ENCODE measurements at regions not wholly inside any gene's neighbourhood (a gene's known extent, or its start where the extent isn't known, plus 50 kb on each side); places are given as distances from the start of the nearest gene placed in this dataset.

DNA sequence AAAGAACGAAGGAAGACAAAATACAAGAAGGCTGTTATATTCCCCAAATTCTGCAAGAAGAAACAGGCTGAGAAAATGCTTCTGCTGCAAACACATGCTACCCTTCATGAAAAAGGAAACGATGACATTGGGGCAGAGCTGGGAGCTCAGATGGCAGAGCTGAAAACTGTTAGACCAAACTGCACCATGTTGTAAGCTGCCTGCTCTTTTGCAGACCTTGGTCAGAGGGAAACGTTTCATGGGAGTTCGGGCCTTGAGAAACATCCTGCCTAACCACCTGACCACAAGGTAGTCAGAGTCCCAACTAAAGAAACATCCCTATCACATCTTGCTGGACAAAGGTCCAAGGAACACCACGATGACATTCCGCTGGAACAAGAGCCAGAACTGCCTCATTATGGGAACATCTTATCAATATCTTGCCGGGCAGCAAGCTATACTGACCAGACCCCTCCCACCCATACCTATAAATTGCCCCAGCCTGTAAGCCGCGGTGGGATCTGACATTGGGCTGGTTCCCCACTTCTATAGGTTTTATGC is 110.7 kb upstream of the CTSC start:
- TF ChIP-seq, protein P1, sequence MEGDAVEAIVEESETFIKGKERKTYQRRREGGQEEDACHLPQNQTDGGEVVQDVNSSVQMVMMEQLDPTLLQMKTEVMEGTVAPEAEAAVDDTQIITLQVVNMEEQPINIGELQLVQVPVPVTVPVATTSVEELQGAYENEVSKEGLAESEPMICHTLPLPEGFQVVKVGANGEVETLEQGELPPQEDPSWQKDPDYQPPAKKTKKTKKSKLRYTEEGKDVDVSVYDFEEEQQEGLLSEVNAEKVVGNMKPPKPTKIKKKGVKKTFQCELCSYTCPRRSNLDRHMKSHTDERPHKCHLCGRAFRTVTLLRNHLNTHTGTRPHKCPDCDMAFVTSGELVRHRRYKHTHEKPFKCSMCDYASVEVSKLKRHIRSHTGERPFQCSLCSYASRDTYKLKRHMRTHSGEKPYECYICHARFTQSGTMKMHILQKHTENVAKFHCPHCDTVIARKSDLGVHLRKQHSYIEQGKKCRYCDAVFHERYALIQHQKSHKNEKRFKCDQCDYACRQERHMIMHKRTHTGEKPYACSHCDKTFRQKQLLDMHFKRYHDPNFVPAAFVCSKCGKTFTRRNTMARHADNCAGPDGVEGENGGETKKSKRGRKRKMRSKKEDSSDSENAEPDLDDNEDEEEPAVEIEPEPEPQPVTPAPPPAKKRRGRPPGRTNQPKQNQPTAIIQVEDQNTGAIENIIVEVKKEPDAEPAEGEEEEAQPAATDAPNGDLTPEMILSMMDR (IDR thresholded peaks at IDR 0.05) = no peak
- Mint-ChIP-seq H3K27me3 (ENCODE audit: unreplicated experiment) (peaks cover 29% of the 10 kb centered on the region), H3K4me3 (ENCODE audit: unreplicated experiment) (no peak overlapping the region), H3K9me3 (ENCODE audit: unreplicated experiment) (no peaks in the 10 kb centered on the region), H3K4me1 (ENCODE audit: unreplicated experiment) (no peaks in the 10 kb centered on the region), H3K27ac (ENCODE audit: unreplicated experiment) (no peak overlapping the region), H3K36me3 (ENCODE audit: unreplicated experiment) (no peaks in the 10 kb centered on the region)
- DNase-seq (ENCODE audit: extremely low spot score, unreplicated experiment) = no peak

DNA sequence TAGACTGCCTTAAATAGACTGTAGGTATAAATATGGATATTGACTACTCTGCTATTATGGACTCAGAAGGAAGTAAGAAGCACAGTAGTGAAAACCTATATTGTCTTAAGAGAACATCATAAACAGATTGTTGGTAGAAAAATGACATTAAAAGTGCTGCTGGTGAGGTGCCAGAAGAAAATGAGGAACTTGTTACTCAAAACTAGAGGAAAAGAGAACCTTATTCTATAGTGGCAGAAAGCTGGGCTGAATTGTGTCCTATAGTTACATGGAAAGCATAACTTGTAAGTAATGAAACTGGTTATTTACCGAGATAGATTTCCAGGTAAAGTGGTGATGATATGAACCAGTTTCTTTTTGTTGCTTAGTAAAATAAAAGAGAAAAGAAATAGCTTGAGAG is 109.7 kb upstream of the CTSC start:
- Mint-ChIP-seq H3K4me3 (ENCODE audit: unreplicated experiment) (no peak overlapping the region), H3K4me1 (ENCODE audit: unreplicated experiment) (no peaks in the 10 kb centered on the region), H3K36me3 (ENCODE audit: unreplicated experiment) (no peaks in the 10 kb centered on the region), H3K9me3 (ENCODE audit: unreplicated experiment) (no peaks in the 10 kb centered on the region), H3K27ac (ENCODE audit: unreplicated experiment) (no peak overlapping the region), H3K27me3 (ENCODE audit: unreplicated experiment) (peaks cover 29% of the 10 kb centered on the region)
- no peak for DNase-seq (ENCODE audit: extremely low spot score, unreplicated experiment)
- TF ChIP-seq, protein P1 (IDR thresholded peaks at IDR 0.05) = no peak

DNA sequence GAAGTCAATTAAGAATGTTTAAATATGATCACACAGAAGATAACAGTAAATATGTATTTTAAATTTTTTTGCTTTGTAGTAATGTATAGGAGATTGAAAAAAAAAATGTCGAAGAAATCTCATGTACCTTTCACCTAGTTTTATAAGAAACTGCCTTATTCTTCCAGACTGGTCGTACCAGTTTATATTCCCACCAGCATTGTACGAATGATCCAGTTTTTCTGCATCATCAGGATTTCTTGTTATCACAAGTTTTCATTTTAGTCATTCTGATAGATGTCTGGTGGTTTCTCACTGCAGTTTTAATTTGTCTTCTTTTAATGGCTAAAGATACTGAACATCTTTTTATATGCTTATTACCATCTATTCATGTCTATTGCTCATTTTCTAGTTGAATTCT is 101.8 kb upstream of the CTSC start:
- no peaks in the 10 kb centered on the region for H3K36me3 Mint-ChIP-seq (ENCODE audit: unreplicated experiment)
- H3K27ac Mint-ChIP-seq (ENCODE audit: unreplicated experiment) = no peak overlapping the region

DNA sequence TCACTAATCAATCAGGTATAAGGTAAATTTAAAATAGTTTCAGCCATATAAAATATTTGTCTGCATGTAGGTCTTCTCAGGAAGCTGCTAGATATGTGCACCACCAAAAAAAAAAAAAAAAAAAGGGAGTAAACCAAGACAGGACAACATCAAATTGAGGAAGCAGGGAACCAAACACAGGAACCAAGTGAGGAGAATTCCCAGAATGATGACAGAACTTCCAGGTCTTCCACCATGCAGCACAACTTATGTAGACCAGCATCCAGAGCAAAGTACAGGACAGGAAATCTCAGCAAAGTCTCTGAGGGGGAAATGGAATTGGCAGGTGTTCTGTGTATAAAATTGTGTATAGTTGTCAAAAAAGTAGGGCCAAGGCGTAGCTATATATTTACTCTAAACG is 101.2 kb upstream of the CTSC start:
- TF ChIP-seq, protein P1 (IDR thresholded peaks at IDR 0.05) = no peak
- Mint-ChIP-seq H3K4me1 (ENCODE audit: unreplicated experiment) (no peaks in the 10 kb centered on the region), H3K4me3 (ENCODE audit: unreplicated experiment) (no peak overlapping the region), H3K9me3 (ENCODE audit: unreplicated experiment) (no peaks in the 10 kb centered on the region), H3K27me3 (ENCODE audit: unreplicated experiment) (peaks cover 19% of the 10 kb centered on the region), H3K27ac (ENCODE audit: unreplicated experiment) (no peak overlapping the region), H3K36me3 (ENCODE audit: unreplicated experiment) (no peaks in the 10 kb centered on the region)
- no peak for DNase-seq (ENCODE audit: extremely low spot score, unreplicated experiment)

More for the DNA sequence above, 101.8 kb upstream of the CTSC start:
- peaks cover 23% of the 10 kb centered on the region for H3K27me3 Mint-ChIP-seq (ENCODE audit: unreplicated experiment)
- no peak for DNase-seq (ENCODE audit: extremely low spot score, unreplicated experiment)
- TF ChIP-seq, protein P1 (IDR thresholded peaks at IDR 0.05) = no peak
- H3K4me3 Mint-ChIP-seq (ENCODE audit: unreplicated experiment) = no peak overlapping the region
- H3K4me1 Mint-ChIP-seq (ENCODE audit: unreplicated experiment) = no peaks in the 10 kb centered on the region
- H3K9me3 Mint-ChIP-seq (ENCODE audit: unreplicated experiment) = no peaks in the 10 kb centered on the region

DNA sequence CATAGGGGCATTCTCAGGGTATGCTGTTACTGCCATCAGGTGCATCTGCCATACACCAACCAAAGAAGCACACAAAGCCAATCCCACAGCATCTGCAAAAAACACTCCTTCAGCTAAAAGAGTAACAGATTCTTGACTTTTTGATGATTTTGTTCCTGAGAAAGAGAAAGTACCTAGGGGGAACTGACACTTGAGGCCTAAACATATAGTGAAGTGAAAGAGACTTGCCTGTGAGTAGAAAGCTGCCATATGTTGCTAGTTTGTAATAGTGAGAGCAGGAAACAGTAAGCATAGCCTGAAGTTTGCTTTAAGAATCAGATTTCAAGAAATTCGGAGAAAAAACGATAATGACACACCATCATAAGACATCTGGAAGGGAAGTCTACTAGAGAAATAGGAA is 97.9 kb upstream of the CTSC start:
- no peak overlapping the region for H3K4me3 Mint-ChIP-seq (ENCODE audit: unreplicated experiment)
- DNase-seq (ENCODE audit: extremely low spot score, unreplicated experiment) = no peak
- no peaks in the 10 kb centered on the region for H3K36me3 Mint-ChIP-seq (ENCODE audit: unreplicated experiment)
- H3K27me3 Mint-ChIP-seq (ENCODE audit: unreplicated experiment) = peaks cover 12% of the 10 kb centered on the region
- TF ChIP-seq, protein P1 (IDR thresholded peaks at IDR 0.05) = no peak
- no peaks in the 10 kb centered on the region for H3K4me1 Mint-ChIP-seq (ENCODE audit: unreplicated experiment)
- no peak overlapping the region for H3K27ac Mint-ChIP-seq (ENCODE audit: unreplicated experiment)
- no peaks in the 10 kb centered on the region for H3K9me3 Mint-ChIP-seq (ENCODE audit: unreplicated experiment)
